Fibroblast of lung (primary cell): ENCODE measurements at regions not wholly inside any gene's neighbourhood (a gene's known extent, or its start where the extent isn't known, plus 50 kb on each side); places are given as distances from the start of the nearest gene placed in this dataset.

Experiments
- DNase-seq, 2 donors: peaks; one replicate each; pipeline versions ENCODE4 v3.0.0 to v3.0.0-alpha.2; 2010; ENCODE audit warnings: low read depth in 2 of 2
- H2AFZ ChIP-seq: 2 replicates; pipeline ENCODE4 v1.5.1; 2012; ENCODE audit warnings: low read length, control low read depth, inconsistent platforms
- H3K27ac ChIP-seq: 2 replicates; pipeline ENCODE4 v1.5.1; 2011; ENCODE audit warnings: low read length, control low read depth; ENCODE audit not compliant: insufficient read depth
- H3K27me3 ChIP-seq: 2 replicates; pipeline ENCODE4 v1.5.1; 2011; ENCODE audit warnings: mild to moderate bottlenecking, low read length; ENCODE audit not compliant: control insufficient read depth, insufficient read depth
- H3K36me3 ChIP-seq: 2 replicates; pipeline ENCODE4 v1.5.1; 2011; ENCODE audit warnings: low read length; ENCODE audit not compliant: control insufficient read depth, insufficient read depth
- H3K4me1 ChIP-seq: 2 replicates; pipeline ENCODE4 v1.5.1; 2011; ENCODE audit warnings: low read length; ENCODE audit not compliant: control insufficient read depth, insufficient read depth; ENCODE audit errors: extremely low read depth
- H3K4me2 ChIP-seq: 2 replicates; pipeline ENCODE4 v1.5.1; 2011; ENCODE audit warnings: low read length, control low read depth; ENCODE audit not compliant: insufficient read depth; ENCODE audit errors: extremely low read depth
- H3K4me3 ChIP-seq, 4 experiments: fragments of 200-600 bp in 1 of 4; sonication (generic) in 1 of 4; replicated peaks in 1 of 4; 2 replicates each; pipeline ENCODE4 v1.5.1; 2011 to 2016; ENCODE audit warnings: low read length in 4 of 4, low read depth in 3 of 4, mild to moderate bottlenecking in 3 of 4, control low read depth in 2 of 4, inconsistent platforms in 1 of 4, mixed read lengths in 1 of 4; ENCODE audit not compliant: insufficient read depth in 1 of 4; ENCODE audit errors: control extremely low read depth in 1 of 4
- H3K79me2 ChIP-seq: 2 replicates; pipeline ENCODE4 v1.5.1; 2012; ENCODE audit warnings: mild to moderate bottlenecking, low read length, inconsistent platforms; ENCODE audit not compliant: control insufficient read depth, insufficient read depth
- H3K9ac ChIP-seq: 2 replicates; pipeline ENCODE4 v1.5.1; 2011; ENCODE audit warnings: mild to moderate bottlenecking, low read length, control low read depth; ENCODE audit not compliant: insufficient read depth
- H3K9me3 ChIP-seq: 2 replicates; pipeline ENCODE4 v1.5.1; 2012; ENCODE audit warnings: low read depth, low read length; ENCODE audit not compliant: control insufficient read depth, insufficient read depth
- H4K20me1 ChIP-seq: 2 replicates; pipeline ENCODE4 v1.5.1; 2011; ENCODE audit warnings: low read length; ENCODE audit not compliant: control insufficient read depth, insufficient read depth; ENCODE audit errors: extremely low read depth
- CTCF ChIP-seq, 2 donors: IDR thresholded peaks in 1 of 2; conservative IDR thresholded peaks in 1 of 2; 1 replicate in 1 of 2; 2 replicates in 1 of 2; pipeline ENCODE4 v1.5.1; 2011 to 2012; ENCODE audit warnings: low read length in 2 of 2, control low read depth in 1 of 2, inconsistent platforms in 1 of 2, low read depth in 1 of 2, mild to moderate bottlenecking in 1 of 2
- EZH2 ChIP-seq: IDR thresholded peaks from 2 replicates; pipeline ENCODE4 v1.5.1; 2012; ENCODE audit warnings: low read length, control low read depth, mild to moderate bottlenecking; ENCODE audit errors: missing control alignments

GRCh38 chr2:7572450-7572849, 655.2 kb downstream of the RNF144A start:
- Histone ChIP-seq H3K4me3 (no peak overlapping the region), H3K4me2 (no peak overlapping the region), H3K36me3 (no peaks in the 10 kb centered on the region), H3K9me3 (no peaks in the 10 kb centered on the region), H3K27me3 (no peaks in the 10 kb centered on the region), H4K20me1 (no peaks in the 10 kb centered on the region), H3K79me2 (no peaks in the 10 kb centered on the region), H3K9ac (no peak overlapping the region), H3K4me1 (no peaks in the 10 kb centered on the region), H3K27ac (no peak overlapping the region), H2AFZ (no peak overlapping the region)
- TF ChIP-seq EZH2 = no peak
- TF ChIP-seq CTCF (conservative IDR thresholded peaks at IDR 0.05 in 1 of 2, IDR thresholded peaks at IDR 0.05 in 1 of 2; ENCODE audit: low read depth in 1 of 2, low read length in 2 of 2) = no peak
- DNase-seq = no peak

- DNase-seq = no peak
- Histone ChIP-seq H3K4me3 (no peak overlapping the region), H3K4me2 (no peak overlapping the region), H3K9me3 (no peaks in the 10 kb centered on the region), H3K36me3 (no peaks in the 10 kb centered on the region), H3K27me3 (no peaks in the 10 kb centered on the region), H2AFZ (no peak overlapping the region), H4K20me1 (no peaks in the 10 kb centered on the region), H3K4me1 (no peaks in the 10 kb centered on the region), H3K9ac (no peak overlapping the region), H3K79me2 (no peaks in the 10 kb centered on the region), H3K27ac (no peak overlapping the region)
- no peak for TF ChIP-seq CTCF (conservative IDR thresholded peaks at IDR 0.05 in 1 of 2, IDR thresholded peaks at IDR 0.05 in 1 of 2; ENCODE audit: low read depth in 1 of 2, low read length in 2 of 2)
Measured at GRCh38 chr2:7573166-7573825, 656.1 kb downstream of the RNF144A start.

- no peaks in the 10 kb centered on the region for H4K20me1 ChIP-seq
- no peaks in the 10 kb centered on the region for H3K9me3 ChIP-seq
- H3K36me3 ChIP-seq = no peaks in the 10 kb centered on the region
- no peak for DNase-seq
- no peak overlapping the region for H2AFZ ChIP-seq
- no peaks in the 10 kb centered on the region for H3K79me2 ChIP-seq
- H3K27ac ChIP-seq = no peak overlapping the region
- no peak overlapping the region for H3K4me3 ChIP-seq
- H3K27me3 ChIP-seq = no peaks in the 10 kb centered on the region
- TF ChIP-seq CTCF (conservative IDR thresholded peaks at IDR 0.05 in 1 of 2, IDR thresholded peaks at IDR 0.05 in 1 of 2; ENCODE audit: low read depth in 1 of 2, low read length in 2 of 2) (no peak), EZH2 (no peak)
- H3K4me1 ChIP-seq = no peaks in the 10 kb centered on the region
- H3K4me2 ChIP-seq = no peak overlapping the region
- no peak overlapping the region for H3K9ac ChIP-seq
Measured at GRCh38 chr2:7574385-7574784, 657.2 kb downstream of the RNF144A start.
